ENCODE measurements at regions not wholly inside any gene's neighbourhood (a gene's known extent, or its start where the extent isn't known, plus 50 kb on each side); places are given as distances from the start of the nearest gene placed in this dataset.

DNA sequence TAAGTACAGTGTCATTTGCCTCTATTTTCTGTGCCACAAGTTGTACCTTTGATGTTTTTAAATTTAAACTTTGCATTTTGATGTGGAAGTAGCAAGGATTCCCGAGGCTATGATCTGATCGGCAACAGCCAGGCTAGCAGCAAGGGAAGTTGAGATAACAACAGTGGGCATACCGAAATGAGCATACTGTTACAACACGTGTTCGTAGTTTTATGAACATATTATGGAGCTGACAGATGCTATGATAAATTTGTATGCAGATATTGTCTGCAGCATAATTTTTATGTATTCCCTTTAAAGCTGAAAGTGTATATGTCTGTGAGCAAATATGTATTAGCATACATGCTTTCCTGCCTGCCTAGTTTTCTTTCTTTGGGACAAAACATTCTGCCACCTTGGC is 306.1 kb downstream of the PCDH7 start:
- ChIA-PET CTCF (interaction anchor here (1.0 kb wide), 1 partner anchor 10 kb away, joined by 5 read pairs; no protein-coding TSS in a partner anchor), POLR2A (no interaction called here)
- DNase-seq (ENCODE audit: extremely low spot score): no peak
- TF ChIP-seq, protein P1, sequence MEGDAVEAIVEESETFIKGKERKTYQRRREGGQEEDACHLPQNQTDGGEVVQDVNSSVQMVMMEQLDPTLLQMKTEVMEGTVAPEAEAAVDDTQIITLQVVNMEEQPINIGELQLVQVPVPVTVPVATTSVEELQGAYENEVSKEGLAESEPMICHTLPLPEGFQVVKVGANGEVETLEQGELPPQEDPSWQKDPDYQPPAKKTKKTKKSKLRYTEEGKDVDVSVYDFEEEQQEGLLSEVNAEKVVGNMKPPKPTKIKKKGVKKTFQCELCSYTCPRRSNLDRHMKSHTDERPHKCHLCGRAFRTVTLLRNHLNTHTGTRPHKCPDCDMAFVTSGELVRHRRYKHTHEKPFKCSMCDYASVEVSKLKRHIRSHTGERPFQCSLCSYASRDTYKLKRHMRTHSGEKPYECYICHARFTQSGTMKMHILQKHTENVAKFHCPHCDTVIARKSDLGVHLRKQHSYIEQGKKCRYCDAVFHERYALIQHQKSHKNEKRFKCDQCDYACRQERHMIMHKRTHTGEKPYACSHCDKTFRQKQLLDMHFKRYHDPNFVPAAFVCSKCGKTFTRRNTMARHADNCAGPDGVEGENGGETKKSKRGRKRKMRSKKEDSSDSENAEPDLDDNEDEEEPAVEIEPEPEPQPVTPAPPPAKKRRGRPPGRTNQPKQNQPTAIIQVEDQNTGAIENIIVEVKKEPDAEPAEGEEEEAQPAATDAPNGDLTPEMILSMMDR (IDR thresholded peaks at IDR 0.05; ENCODE audit: control extremely low read depth, extremely low read depth, low read depth, missing control alignments): no peak

DNA sequence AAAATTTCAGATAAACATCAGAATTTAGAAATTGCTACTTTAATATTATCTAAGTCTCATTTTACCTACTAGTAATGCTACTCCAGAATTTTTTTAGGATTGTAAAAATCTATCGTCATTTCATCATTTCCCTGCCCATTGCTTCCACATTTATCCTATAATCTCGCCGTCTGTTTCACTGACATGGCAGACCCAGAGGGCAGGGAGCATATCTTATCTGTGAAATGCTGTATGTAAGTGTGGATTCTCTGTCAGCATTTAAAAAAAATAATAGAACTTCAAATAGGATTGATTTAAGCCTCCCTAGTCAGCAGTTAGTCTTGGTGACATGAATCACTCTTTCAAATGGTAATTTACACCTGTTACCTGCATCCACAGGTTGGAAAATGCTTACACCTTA is 314.4 kb downstream of the PCDH7 start:
- CTCF ChIA-PET: no interaction called here
- TF ChIP-seq, protein P1 (IDR thresholded peaks at IDR 0.05; ENCODE audit: control extremely low read depth, extremely low read depth, low read depth, missing control alignments): no peak
- no peak for DNase-seq (ENCODE audit: extremely low spot score)
- POLR2A ChIA-PET: no interaction called here

DNA sequence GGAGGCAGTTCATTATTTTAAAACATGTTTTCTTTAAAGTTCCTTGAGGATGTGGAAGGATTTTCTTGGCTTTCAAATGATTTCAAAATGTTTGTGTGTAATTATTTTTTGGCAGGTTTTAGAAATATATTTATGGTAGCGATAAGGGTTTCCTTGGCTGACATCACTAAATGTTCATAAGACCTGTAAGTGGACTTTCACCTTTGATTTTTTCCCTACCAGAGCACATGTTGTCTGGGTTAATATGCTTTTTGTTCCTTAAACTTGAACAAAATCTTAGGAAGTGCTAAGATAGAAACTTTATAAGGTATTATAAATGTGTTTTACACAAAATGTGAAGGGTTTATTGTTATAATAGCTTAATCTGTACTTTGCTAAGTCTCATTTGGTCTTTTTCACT is 315.6 kb downstream of the PCDH7 start:
- TF ChIP-seq, protein P1 (IDR thresholded peaks at IDR 0.05; ENCODE audit: control extremely low read depth, extremely low read depth, low read depth, missing control alignments): no peak
- DNase-seq (ENCODE audit: extremely low spot score): no peak
- CTCF ChIA-PET: interaction anchor here (1.4 to 1.7 kb wide), 2 partner anchors 9 to 10 kb away, joined by 5 read pairs; no protein-coding TSS in a partner anchor
- POLR2A ChIA-PET: no interaction called here

DNA sequence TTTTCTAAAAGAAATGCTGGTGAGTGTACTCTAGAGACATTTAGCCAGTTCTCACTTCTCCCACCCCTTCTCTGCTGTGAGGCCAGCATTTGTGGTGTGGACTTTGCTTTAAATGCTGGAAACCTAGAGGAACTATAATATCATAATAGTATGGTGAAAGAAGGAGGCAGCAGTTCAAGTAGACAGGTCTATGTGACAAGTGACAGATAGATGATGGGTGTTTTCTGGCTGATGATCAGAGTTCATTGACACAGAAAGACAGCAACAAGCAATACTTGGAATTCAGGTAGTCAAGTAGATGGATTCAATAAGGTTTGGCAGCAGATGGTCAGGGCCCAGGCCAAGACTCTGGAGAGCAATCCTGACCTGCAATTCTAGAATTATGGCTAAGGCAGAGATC is 317.5 kb downstream of the PCDH7 start:
- TF ChIP-seq, protein P1 (IDR thresholded peaks at IDR 0.05; ENCODE audit: control extremely low read depth, extremely low read depth, low read depth, missing control alignments): no peak
- ChIA-PET CTCF (no interaction called here), POLR2A (no interaction called here)
- no peak for DNase-seq (ENCODE audit: extremely low spot score)

DNA sequence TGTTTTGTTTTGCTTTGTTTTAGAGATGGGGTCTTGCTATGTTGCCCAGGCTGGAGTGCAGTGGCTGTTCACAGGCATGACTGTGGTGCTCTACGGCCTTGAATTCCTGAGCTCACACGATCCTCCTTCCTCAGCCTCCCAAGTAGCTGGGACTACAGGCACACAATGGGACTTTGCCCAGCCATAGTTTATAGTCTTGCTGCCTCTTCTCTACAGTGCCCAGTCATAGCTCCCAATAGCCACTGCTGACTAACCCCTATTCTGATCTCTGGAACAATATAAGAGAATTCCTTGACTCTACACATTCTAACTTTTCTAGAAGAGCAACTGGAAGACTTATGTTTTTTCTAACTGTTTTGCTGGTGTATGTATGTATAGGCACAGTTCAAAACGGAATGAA is 319.2 kb downstream of the PCDH7 start:
- ChIA-PET POLR2A (no interaction called here), CTCF (interaction anchor here (0.9 to 1.0 kb wide), 3 partner anchors 8 to 12 kb away, joined by 3 to 4 read pairs (median 3); no protein-coding TSS in a partner anchor)
- TF ChIP-seq, protein P1 (IDR thresholded peaks at IDR 0.05; ENCODE audit: control extremely low read depth, extremely low read depth, low read depth, missing control alignments): no peak
- DNase-seq (ENCODE audit: extremely low spot score): no peak

DNA sequence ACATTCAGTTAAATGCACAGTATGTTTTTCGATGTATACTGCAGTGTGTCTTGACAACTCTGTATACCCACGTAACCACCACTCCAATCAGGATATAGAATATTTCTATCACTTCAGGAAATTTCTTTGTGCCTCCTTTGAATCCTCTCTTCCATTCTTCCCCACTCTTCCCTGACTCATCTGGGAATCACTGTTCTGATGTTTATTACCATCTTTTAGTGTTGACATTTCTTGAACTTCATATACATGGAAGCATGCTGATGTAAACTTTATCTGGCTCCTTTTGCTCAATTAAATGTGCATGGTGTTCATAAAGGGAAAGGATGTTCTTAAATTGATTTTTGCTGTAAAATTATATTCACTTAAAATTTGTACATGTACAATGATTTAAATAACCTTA is 319.9 kb downstream of the PCDH7 start:
- POLR2A ChIA-PET: no interaction called here
- CTCF ChIA-PET: no interaction called here
- DNase-seq (ENCODE audit: extremely low spot score): no peak
- TF ChIP-seq, protein P1 (IDR thresholded peaks at IDR 0.05; ENCODE audit: control extremely low read depth, extremely low read depth, low read depth, missing control alignments): no peak

DNA sequence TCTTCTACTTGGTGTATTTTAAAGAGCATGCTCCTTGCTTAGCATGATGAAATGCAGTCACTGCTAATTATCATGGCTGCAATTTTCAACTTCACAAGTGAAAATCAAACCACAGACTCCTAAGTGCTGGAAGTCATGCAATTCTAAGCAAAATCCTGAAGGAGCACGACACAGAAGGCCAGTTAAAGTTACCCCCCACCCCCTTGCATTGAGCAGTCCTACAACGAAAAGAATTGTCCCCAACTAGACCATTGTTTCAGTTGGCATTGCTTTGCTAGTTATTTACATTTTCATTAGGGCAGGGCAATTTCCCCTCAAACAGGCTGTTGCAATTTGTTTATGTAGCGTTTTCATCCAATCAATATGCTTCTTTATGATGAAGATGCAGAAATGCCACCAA is 321.2 kb downstream of the PCDH7 start:
- TF ChIP-seq, protein P1 (IDR thresholded peaks at IDR 0.05; ENCODE audit: control extremely low read depth, extremely low read depth, low read depth, missing control alignments): no peak
- ChIA-PET CTCF (no interaction called here), POLR2A (no interaction called here)
- DNase-seq (ENCODE audit: extremely low spot score): no peak
